Stomach (tissue), 8 donors: ENCODE measurements at regions not wholly inside any gene's neighbourhood (a gene's known extent, or its start where the extent isn't known, plus 50 kb on each side); places are given as distances from the start of the nearest gene placed in this dataset.

Experiments
- DNase-seq, 2 donors: peaks; one replicate each; pipeline versions ENCODE4 v3.0.0 to v3.0.0-alpha.2; 2013 to 2019
- H3K27ac ChIP-seq, 5 donors: fragments of 200-600 bp in 4 of 5; sonication (generic) in 4 of 5; one replicate each; pipeline ENCODE4 v1.5.1; 2013 to 2019; ENCODE audit warnings: mild to moderate bottlenecking in 1 of 5, moderate library complexity in 1 of 5
- H3K27me3 ChIP-seq, 3 donors: fragments of 200-600 bp; sonication (generic); one replicate each; pipeline ENCODE4 v1.5.1; 2017 to 2019; ENCODE audit warnings: mixed run types in 1 of 3
- H3K36me3 ChIP-seq, 4 donors: fragments of 200-600 bp; sonication (generic); 1 replicate in 3 of 4; 2 replicates in 1 of 4; pipeline ENCODE4 v1.5.1; 2016 to 2019
- H3K4me1 ChIP-seq, 4 donors: fragments of 200-600 bp; sonication (generic); one replicate each; pipeline ENCODE4 v1.5.1; 2016 to 2019
- H3K4me3 ChIP-seq, 4 donors: fragments of 200-600 bp; sonication (generic) in 3 of 4; one replicate each; pipeline ENCODE4 v1.5.1; 2016 to 2019; ENCODE audit warnings: mild to moderate bottlenecking in 1 of 4
- H3K9me3 ChIP-seq, 4 donors: fragments of 200-600 bp; sonication (generic); one replicate each; pipeline ENCODE4 v1.5.1; 2016 to 2019
- EP300 ChIP-seq: sonication (generic); formaldehyde crosslinking; IDR thresholded peaks from one replicate; pipeline ENCODE4 v1.6.1; 2017; ENCODE audit warnings: antibody characterized with exemption
- POLR2A ChIP-seq, 4 donors: fragments of 450-650 bp; IDR thresholded peaks; one replicate each; pipeline ENCODE4 v1.6.1; 2016; ENCODE audit warnings: antibody characterized with exemption in 4 of 4, control low read depth in 2 of 4, mild to moderate bottlenecking in 1 of 4, moderate library complexity in 1 of 4
- POLR2AphosphoS5 ChIP-seq, 3 donors: sonication (generic); formaldehyde crosslinking; IDR thresholded peaks; one replicate each; pipeline ENCODE4 v1.6.1; 2016; ENCODE audit warnings: antibody characterized with exemption in 3 of 3
- WGBS, 5 donors: extraction: QIAGEN DNeasy Blood & Tissue Kit in 3 of 5; methylation state at CpG; one replicate each; pipeline versions ENCODE4 v1.1.5 to v1.1.7; 2013 to 2018; 5-methylcytosine and 5-hydroxymethylcytosine counted together
- intact Hi-C: fragments of 100-400 bp; cut with DNase I; formaldehyde crosslinking; loops from one replicate; pipeline ENCODE4 v1.15.1; 2023; ENCODE audit warnings: low total_unique reads
- TF ChIP-seq, protein P1 (sequence below), 7 experiments: fragments of 450-650 bp in 4 of 7; fragments of 200-600 bp in 3 of 7; sonication (generic) in 3 of 7; IDR thresholded peaks; one replicate each; pipeline ENCODE4 v1.5.1; 2016 to 2019; ENCODE audit warnings: antibody characterized with exemption in 7 of 7, control low read depth in 2 of 7, mild to moderate bottlenecking in 1 of 7
- donor health status: healthy with polysubstance abuse.
- donor health status: Bipolar disorder and iron deficiency.
- donor health status: healthy.

DNA sequence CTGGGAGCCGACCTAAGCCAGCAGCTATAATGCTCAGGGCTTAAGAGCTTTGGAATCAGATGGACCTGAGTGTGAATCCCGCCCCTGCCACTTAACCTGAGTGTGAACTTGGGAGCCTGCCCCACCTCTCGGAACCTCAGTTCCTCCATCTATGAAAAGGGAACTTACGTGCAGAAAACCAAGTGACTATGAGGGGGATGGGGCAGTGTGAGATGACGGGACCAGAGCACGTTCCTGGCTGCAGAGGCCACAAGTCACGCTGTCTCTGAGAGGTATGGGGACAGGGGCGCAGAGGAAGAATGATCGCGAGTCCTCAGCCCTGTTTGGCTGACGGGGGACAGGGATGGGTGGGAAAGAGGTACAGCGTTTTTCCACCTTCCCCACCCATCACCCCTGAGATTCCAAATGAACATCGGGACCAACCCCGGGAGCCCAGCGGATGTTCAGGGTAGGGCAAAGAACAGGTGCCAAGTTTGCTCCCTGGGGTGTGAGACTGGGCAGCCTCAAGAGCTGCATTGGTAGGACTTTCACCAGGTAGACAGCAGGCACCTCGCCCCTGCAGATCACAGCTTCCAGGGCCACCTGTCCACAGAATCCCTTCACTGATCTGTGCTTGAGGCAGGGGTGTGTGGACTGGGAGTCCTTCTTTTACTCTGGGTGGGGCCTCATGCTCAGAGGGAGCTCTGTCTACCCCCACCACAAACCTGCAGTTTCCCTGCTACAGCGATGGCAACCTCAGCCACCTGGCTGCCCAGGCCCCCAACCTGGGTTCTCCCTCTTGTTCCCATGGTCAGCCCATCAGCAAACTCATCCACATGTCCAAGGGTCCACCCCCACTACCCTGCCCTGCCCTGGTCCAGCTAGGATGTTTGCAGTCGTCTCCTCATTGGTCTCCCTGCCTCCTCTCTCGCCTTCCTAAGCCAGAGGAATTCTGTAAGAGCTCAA is 85.8 kb downstream of the CEBPB start:
- no peak overlapping the region for H3K4me3 ChIP-seq
- no peak for DNase-seq
- intact Hi-C loops, result no loop called here
- H3K36me3 ChIP-seq, result no peaks in the 10 kb centered on the region
- H3K9me3 ChIP-seq, result no peaks in the 10 kb centered on the region
- WGBS, 5 donors, result 74 to 83% (median 80%) methylated on average over 18 to 19 of the region's 19 CpGs
- TF ChIP-seq EP300 (no peak), POLR2A (IDR thresholded peaks at IDR 0.05) (no peak), POLR2AphosphoS5 (IDR thresholded peaks at IDR 0.05) (peak in 2 of 3 donors; percentile 6 to 53)
- TF ChIP-seq, protein P1, sequence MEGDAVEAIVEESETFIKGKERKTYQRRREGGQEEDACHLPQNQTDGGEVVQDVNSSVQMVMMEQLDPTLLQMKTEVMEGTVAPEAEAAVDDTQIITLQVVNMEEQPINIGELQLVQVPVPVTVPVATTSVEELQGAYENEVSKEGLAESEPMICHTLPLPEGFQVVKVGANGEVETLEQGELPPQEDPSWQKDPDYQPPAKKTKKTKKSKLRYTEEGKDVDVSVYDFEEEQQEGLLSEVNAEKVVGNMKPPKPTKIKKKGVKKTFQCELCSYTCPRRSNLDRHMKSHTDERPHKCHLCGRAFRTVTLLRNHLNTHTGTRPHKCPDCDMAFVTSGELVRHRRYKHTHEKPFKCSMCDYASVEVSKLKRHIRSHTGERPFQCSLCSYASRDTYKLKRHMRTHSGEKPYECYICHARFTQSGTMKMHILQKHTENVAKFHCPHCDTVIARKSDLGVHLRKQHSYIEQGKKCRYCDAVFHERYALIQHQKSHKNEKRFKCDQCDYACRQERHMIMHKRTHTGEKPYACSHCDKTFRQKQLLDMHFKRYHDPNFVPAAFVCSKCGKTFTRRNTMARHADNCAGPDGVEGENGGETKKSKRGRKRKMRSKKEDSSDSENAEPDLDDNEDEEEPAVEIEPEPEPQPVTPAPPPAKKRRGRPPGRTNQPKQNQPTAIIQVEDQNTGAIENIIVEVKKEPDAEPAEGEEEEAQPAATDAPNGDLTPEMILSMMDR (IDR thresholded peaks at IDR 0.05), result no peak
- H3K27ac ChIP-seq, result peak overlapping the region in 2 of 5 donors; percentile 76 to 83
- H3K27me3 ChIP-seq, result no peaks in the 10 kb centered on the region
- H3K4me1 ChIP-seq, result peaks cover 12 to 40% (median 27%) of the 10 kb centered on the region in 4 donors

DNA sequence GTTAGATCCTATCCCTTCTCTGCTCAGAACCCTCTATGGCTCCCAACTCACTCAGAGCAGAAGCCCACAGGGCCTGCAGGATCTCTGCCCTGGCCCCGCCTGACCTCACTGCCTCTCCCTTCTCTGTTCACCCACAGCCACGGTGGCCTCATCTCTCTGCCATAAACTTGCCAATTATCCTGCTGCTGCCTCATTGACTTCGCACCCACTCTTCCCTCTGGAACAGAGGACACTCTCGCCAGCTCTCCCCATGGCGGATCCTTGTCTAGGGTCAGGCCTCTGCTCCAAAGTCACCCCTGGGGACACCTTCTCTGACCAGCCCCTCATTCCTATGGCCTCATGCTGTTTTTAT is 86.4 kb downstream of the CEBPB start:
- peak overlapping the region in 1 of 4 donors; percentile 3 for H3K4me3 ChIP-seq
- no peak for TF ChIP-seq POLR2AphosphoS5 (IDR thresholded peaks at IDR 0.05)
- TF ChIP-seq, protein P1 (IDR thresholded peaks at IDR 0.05), result no peak
- no peak for TF ChIP-seq EP300
- no peak for TF ChIP-seq POLR2A (IDR thresholded peaks at IDR 0.05)
- DNase-seq, result no peak
- H3K4me1 ChIP-seq, result peaks cover 12 to 40% (median 25%) of the 10 kb centered on the region in 4 donors
- intact Hi-C loops, result no loop called here
- H3K36me3 ChIP-seq, result no peaks in the 10 kb centered on the region
- H3K9me3 ChIP-seq, result no peaks in the 10 kb centered on the region
- H3K27ac ChIP-seq, result peak overlapping the region in 2 of 5 donors; percentile 76 to 83
- 79 to 87% (median 82%) methylated on average over 5 of the region's 5 CpGs for WGBS, 5 donors
- no peaks in the 10 kb centered on the region for H3K27me3 ChIP-seq

DNA sequence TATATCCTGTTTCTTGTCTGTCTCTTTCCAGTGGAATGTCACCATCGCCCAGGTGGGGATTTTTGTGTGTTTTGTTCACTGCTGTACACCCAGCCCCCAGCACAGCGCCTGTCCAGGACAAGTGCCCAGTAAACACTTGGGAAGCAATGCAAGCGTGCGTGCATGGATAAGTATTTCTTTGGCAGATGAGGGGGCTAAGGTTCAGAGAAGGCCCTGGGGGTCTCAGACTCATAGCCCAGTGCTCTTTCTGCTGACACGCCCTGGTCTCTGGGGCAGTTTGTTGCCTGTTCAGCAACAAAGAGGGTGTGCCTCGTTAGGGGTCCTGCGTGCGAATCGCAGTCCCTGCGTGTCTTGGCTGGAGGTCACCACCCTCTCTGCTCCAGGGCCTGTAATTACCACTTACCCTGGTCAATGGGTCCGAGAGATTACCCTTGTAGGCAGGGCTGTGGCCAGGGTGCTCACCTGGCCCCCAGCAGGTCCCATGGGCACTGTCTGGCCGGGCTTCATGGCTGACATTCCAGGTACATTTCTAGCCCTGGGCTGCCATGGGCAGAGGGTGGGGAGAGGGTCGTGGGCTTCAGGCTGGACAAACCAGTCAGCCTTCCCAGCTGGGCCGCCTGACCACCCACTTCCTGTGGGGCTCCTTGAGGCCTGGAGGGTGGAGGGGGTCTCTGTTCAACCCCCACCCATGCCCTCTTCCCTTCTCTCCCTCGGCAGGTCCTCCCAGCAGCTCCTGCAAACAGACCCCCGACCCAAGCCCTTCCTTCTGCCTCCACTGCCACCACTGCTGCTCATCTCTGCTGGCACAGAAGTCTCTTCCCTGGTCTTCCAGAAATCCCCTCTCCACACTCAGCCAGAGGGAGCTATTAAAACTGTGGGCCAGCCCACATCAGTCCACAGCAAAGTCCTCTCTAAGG is 87.1 kb downstream of the CEBPB start:
- intact Hi-C loops, result no loop called here
- H3K27ac ChIP-seq, result peak overlapping the region in 4 of 5 donors; percentile 57 to 83 (median 69)
- TF ChIP-seq POLR2AphosphoS5 (IDR thresholded peaks at IDR 0.05), result no peak
- no peak for TF ChIP-seq EP300
- TF ChIP-seq, protein P1 (IDR thresholded peaks at IDR 0.05), result no peak
- TF ChIP-seq POLR2A (IDR thresholded peaks at IDR 0.05), result no peak
- H3K27me3 ChIP-seq, result no peaks in the 10 kb centered on the region
- no peaks in the 10 kb centered on the region for H3K9me3 ChIP-seq
- peak overlapping the region in 1 of 4 donors; percentile 3 for H3K4me3 ChIP-seq
- no peaks in the 10 kb centered on the region for H3K36me3 ChIP-seq
- 81 to 86% (median 85%) methylated on average over 13 to 16 of the region's 16 CpGs for WGBS, 5 donors
- H3K4me1 ChIP-seq, result peaks cover 12 to 42% (median 23%) of the 10 kb centered on the region in 4 donors
- no peak for DNase-seq

DNA sequence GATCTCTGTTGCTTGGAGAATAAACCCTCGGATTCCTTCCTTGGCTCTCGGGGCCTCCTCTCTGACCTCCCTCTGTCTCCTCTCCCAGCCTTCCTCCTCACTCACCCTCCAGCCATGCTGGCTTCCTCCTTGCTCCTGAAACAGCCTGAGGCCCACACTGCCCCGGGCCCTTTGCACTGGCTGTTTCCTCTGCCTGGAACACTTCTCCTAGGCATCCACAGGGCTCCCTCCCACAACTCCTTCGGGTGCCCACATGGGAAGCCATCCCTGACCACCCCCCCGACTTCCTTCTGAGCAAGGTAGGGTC is 87.7 kb downstream of the CEBPB start:
- no peaks in the 10 kb centered on the region for H3K27me3 ChIP-seq
- no peaks in the 10 kb centered on the region for H3K9me3 ChIP-seq
- 67 to 79% (median 74%) methylated on average over 5 of the region's 5 CpGs for WGBS, 5 donors
- TF ChIP-seq, protein P1 (IDR thresholded peaks at IDR 0.05), result no peak
- TF ChIP-seq POLR2AphosphoS5 (IDR thresholded peaks at IDR 0.05) (no peak), POLR2A (IDR thresholded peaks at IDR 0.05) (no peak), EP300 (no peak)
- H3K27ac ChIP-seq, result peak overlapping the region in 4 of 5 donors; percentile 57 to 83 (median 69)
- intact Hi-C loops, result no loop called here
- H3K36me3 ChIP-seq, result no peaks in the 10 kb centered on the region
- no peak overlapping the region for H3K4me3 ChIP-seq
- no peak for DNase-seq
- peaks cover 13 to 42% (median 25%) of the 10 kb centered on the region in 4 donors for H3K4me1 ChIP-seq
